HEK293 (cell line): ENCODE measurements at regions not wholly inside any gene's neighbourhood (a gene's known extent, or its start where the extent isn't known, plus 50 kb on each side); places are given as distances from the start of the nearest gene placed in this dataset.

Experiments used
- CTCF ChIA-PET: fragments of 350-600 bp; formaldehyde crosslinking; extraction: SDS; loops from one replicate; lab custom pipeline; 2021; ENCODE audit warnings: antibody characterized with exemption; lab: Yijun Ruan, JAX
- POLR2A ChIA-PET: fragments of 300-600 bp; formaldehyde crosslinking; extraction: SDS; loops from one replicate; lab custom pipeline; 2020; ENCODE audit warnings: antibody characterized with exemption, inconsistent platforms; lab: Yijun Ruan, JAX
- H3K27ac ChIP-seq: fragments of 200-500 bp; sonication (Bioruptor generic); 2 replicates; pipeline ENCODE4 v1.5.1; 2014; ENCODE audit warnings: low read depth, low read length, control low read depth, inconsistent platforms; ENCODE audit errors: extremely low read depth
- H3K36me3 ChIP-seq, 2 experiments: fragments of 200-500 bp in 1 of 2; sonication (Bioruptor generic) in 1 of 2; 1 replicate in 1 of 2; 2 replicates in 1 of 2; pipeline ENCODE4 v1.5.1; 2014 to 2017; ENCODE audit warnings: inconsistent platforms in 2 of 2, low read length in 2 of 2; ENCODE audit not compliant: control insufficient read depth in 2 of 2, insufficient read depth in 1 of 2
- H3K4me1 ChIP-seq: fragments of 200-500 bp; sonication (Bioruptor generic); 2 replicates; pipeline ENCODE4 v1.5.1; 2014; ENCODE audit warnings: mild to moderate bottlenecking, low read length, inconsistent platforms; ENCODE audit not compliant: control insufficient read depth, insufficient read depth
- H3K4me3 ChIP-seq: 2 replicates; pipeline ENCODE4 v1.5.1; 2011; ENCODE audit warnings: low read depth, mild to moderate bottlenecking, control low read depth, low read length, moderate library complexity
- H3K9me3 ChIP-seq: fragments of 200-500 bp; sonication (Bioruptor generic); 2 replicates; pipeline ENCODE4 v1.5.1; 2014; ENCODE audit warnings: low read depth, low read length, inconsistent platforms; ENCODE audit not compliant: control insufficient read depth, insufficient read depth
- FEZF1 ChIP-seq: fragments of 450-650 bp; formaldehyde crosslinking; IDR thresholded peaks from 2 replicates; pipeline ENCODE4 v1.5.1; 2016; ENCODE audit warnings: missing biosample characterization, missing genetic modification characterization
- GLIS1 ChIP-seq: fragments of 450-650 bp; formaldehyde crosslinking; IDR thresholded peaks from 2 replicates; pipeline ENCODE4 v1.5.1; 2016; ENCODE audit warnings: missing biosample characterization, missing genetic modification characterization
- INSM2 ChIP-seq: fragments of 450-650 bp; formaldehyde crosslinking; IDR thresholded peaks from 2 replicates; pipeline ENCODE4 v1.5.1; 2016; ENCODE audit warnings: missing biosample characterization, missing genetic modification characterization
- MZF1 ChIP-seq: fragments of 450-650 bp; formaldehyde crosslinking; IDR thresholded peaks from 2 replicates; pipeline ENCODE4 v1.5.1; 2017; ENCODE audit warnings: missing biosample characterization, missing genetic modification characterization, borderline replicate concordance
- PRDM4 ChIP-seq: fragments of 450-650 bp; formaldehyde crosslinking; IDR thresholded peaks from 2 replicates; pipeline ENCODE4 v1.5.1; 2017; ENCODE audit warnings: missing biosample characterization, missing genetic modification characterization
- TRIM28 ChIP-seq: IDR thresholded peaks from 2 replicates; pipeline ENCODE4 v1.6.1; 2011; ENCODE audit warnings: low read length, control low read depth, borderline replicate concordance
- ZBTB17 ChIP-seq: fragments of 450-650 bp; formaldehyde crosslinking; IDR thresholded peaks from 2 replicates; pipeline ENCODE4 v1.5.1; 2016; ENCODE audit warnings: missing biosample characterization, missing genetic modification characterization
- ZBTB20 ChIP-seq: fragments of 450-650 bp; formaldehyde crosslinking; IDR thresholded peaks from 2 replicates; pipeline ENCODE4 v1.5.1; 2016; ENCODE audit warnings: missing biosample characterization, missing genetic modification characterization
- ZBTB44 ChIP-seq: fragments of 450-650 bp; IDR thresholded peaks from 2 replicates; pipeline ENCODE4 v1.5.1; 2018; ENCODE audit warnings: missing biosample characterization, mild to moderate bottlenecking, missing genetic modification characterization
- ZFP69B ChIP-seq: fragments of 450-650 bp; formaldehyde crosslinking; IDR thresholded peaks from 2 replicates; pipeline ENCODE4 v1.5.1; 2016; ENCODE audit warnings: missing biosample characterization, missing genetic modification characterization
- ZNF223 ChIP-seq: fragments of 450-650 bp; formaldehyde crosslinking; IDR thresholded peaks from 2 replicates; pipeline ENCODE4 v1.5.1; 2016; ENCODE audit warnings: missing biosample characterization, missing genetic modification characterization
- ZNF311 ChIP-seq: fragments of 450-650 bp; formaldehyde crosslinking; IDR thresholded peaks from 2 replicates; pipeline ENCODE4 v1.5.1; 2017; ENCODE audit warnings: missing biosample characterization, missing genetic modification characterization, borderline replicate concordance
- ZNF335 ChIP-seq: fragments of 450-650 bp; formaldehyde crosslinking; conservative IDR thresholded peaks from 2 replicates; pipeline ENCODE4 v1.5.1; 2016; ENCODE audit warnings: missing biosample characterization, missing genetic modification characterization
- ZNF37A ChIP-seq: fragments of 450-650 bp; IDR thresholded peaks from 2 replicates; pipeline ENCODE4 v1.5.1; 2018; ENCODE audit warnings: missing biosample characterization, missing genetic modification characterization
- ZNF660 ChIP-seq: fragments of 450-650 bp; IDR thresholded peaks from 2 replicates; pipeline ENCODE4 v1.5.1; 2018; ENCODE audit warnings: missing biosample characterization, mild to moderate bottlenecking, missing genetic modification characterization
- ZNF664 ChIP-seq: fragments of 450-650 bp; formaldehyde crosslinking; IDR thresholded peaks from 2 replicates; pipeline ENCODE4 v1.5.1; 2016; ENCODE audit warnings: missing biosample characterization, missing genetic modification characterization
- ZXDB ChIP-seq: fragments of 450-650 bp; formaldehyde crosslinking; IDR thresholded peaks from 2 replicates; pipeline ENCODE4 v1.5.1; 2016; ENCODE audit warnings: missing biosample characterization, missing genetic modification characterization
- TF ChIP-seq, protein P1 (sequence below): fragments of 450-650 bp; formaldehyde crosslinking; IDR thresholded peaks from 2 replicates; pipeline ENCODE4 v1.5.1; 2017; ENCODE audit warnings: missing biosample characterization, missing genetic modification characterization
- TF ChIP-seq, protein P2 (sequence below): fragments of 450-650 bp; formaldehyde crosslinking; IDR thresholded peaks from 2 replicates; pipeline ENCODE4 v1.5.1; 2017; ENCODE audit warnings: missing biosample characterization, missing genetic modification characterization

GRCh38 chr5:73370640-73371583 lies 77.7 kb downstream of the FOXD1 start:
- Histone ChIP-seq H3K4me3 (no peak overlapping the region), H3K27ac (peak overlapping the region; percentile 19; the same call in 1 of the 2 replicates), H3K4me1 (peaks cover 24% of the 10 kb centered on the region), H3K9me3 (no peaks in the 10 kb centered on the region), H3K36me3 (no peaks in the 10 kb centered on the region)
- peak; percentile 36; the same call in 1 of the 2 replicates for TF ChIP-seq GLIS1
- peak; percentile 72 for TF ChIP-seq ZBTB20
- no peak for TF ChIP-seq INSM2 (tag by site-specific recombination)
- TF ChIP-seq ZBTB17 (tag by site-specific recombination): 0 out of 2 replicates have a peak, but pooled peaks have one; percentile 19
- TF ChIP-seq ZNF37A: no peak
- TF ChIP-seq ZNF660 (tag by site-specific recombination): peak; percentile 48; the same call in 1 of the 2 replicates
- TF ChIP-seq, protein P1, sequence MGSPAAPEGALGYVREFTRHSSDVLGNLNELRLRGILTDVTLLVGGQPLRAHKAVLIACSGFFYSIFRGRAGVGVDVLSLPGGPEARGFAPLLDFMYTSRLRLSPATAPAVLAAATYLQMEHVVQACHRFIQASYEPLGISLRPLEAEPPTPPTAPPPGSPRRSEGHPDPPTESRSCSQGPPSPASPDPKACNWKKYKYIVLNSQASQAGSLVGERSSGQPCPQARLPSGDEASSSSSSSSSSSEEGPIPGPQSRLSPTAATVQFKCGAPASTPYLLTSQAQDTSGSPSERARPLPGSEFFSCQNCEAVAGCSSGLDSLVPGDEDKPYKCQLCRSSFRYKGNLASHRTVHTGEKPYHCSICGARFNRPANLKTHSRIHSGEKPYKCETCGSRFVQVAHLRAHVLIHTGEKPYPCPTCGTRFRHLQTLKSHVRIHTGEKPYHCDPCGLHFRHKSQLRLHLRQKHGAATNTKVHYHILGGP (tag by site-specific recombination): peak; percentile 81
- 0 out of 2 replicates have a peak, but pooled peaks have one; percentile 24 for TF ChIP-seq ZNF664 (tag by site-specific recombination)
- TF ChIP-seq TRIM28: peak; percentile 82
- TF ChIP-seq ZNF335: 0 out of 2 replicates have a peak, but pooled peaks have one; percentile 12
- TF ChIP-seq ZNF223 (tag by site-specific recombination): no peak
- TF ChIP-seq, protein P2, sequence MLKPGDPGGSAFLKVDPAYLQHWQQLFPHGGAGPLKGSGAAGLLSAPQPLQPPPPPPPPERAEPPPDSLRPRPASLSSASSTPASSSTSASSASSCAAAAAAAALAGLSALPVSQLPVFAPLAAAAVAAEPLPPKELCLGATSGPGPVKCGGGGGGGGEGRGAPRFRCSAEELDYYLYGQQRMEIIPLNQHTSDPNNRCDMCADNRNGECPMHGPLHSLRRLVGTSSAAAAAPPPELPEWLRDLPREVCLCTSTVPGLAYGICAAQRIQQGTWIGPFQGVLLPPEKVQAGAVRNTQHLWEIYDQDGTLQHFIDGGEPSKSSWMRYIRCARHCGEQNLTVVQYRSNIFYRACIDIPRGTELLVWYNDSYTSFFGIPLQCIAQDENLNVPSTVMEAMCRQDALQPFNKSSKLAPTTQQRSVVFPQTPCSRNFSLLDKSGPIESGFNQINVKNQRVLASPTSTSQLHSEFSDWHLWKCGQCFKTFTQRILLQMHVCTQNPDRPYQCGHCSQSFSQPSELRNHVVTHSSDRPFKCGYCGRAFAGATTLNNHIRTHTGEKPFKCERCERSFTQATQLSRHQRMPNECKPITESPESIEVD (tag by site-specific recombination): peak; percentile 94
- no peak for TF ChIP-seq ZNF311 (tag by site-specific recombination)
- TF ChIP-seq PRDM4 (tag by site-specific recombination): peak; percentile 76
- TF ChIP-seq ZFP69B (tag by site-specific recombination): no peak
- TF ChIP-seq FEZF1 (tag by site-specific recombination): peak; percentile 69
- 0 out of 2 replicates have a peak, but pooled peaks have one; percentile 20 for TF ChIP-seq ZBTB44
- peak; percentile 70 for TF ChIP-seq ZXDB
- TF ChIP-seq MZF1 (tag by site-specific recombination): no peak
- TF ChIP-seq, all 188 proteins: peak for 13
- POLR2A ChIA-PET: no interaction called here
- CTCF ChIA-PET: interaction anchor here (0.7 kb wide), 1 partner anchor 13 kb away, joined by 4 read pairs; no protein-coding TSS in a partner anchor
